ENCODE measurements at regions not wholly inside any gene's neighbourhood (a gene's known extent, or its start where the extent isn't known, plus 50 kb on each side); places are given as distances from the start of the nearest gene placed in this dataset.

GRCh38 chr6:81169166-81169565 lies 583.3 kb downstream of the TENT5A start:
- no peaks in the 10 kb centered on the region for H3K36me3 ChIP-seq
- H3K4me1 ChIP-seq, result peaks cover 3 to 19% (median 8%) of the 10 kb centered on the region in 4 donors
- TF ChIP-seq POLR2A (IDR thresholded peaks at IDR 0.05; ENCODE audit: low read depth), result no peak
- no peak for TF ChIP-seq POLR2AphosphoS5 (IDR thresholded peaks at IDR 0.05)
- TF ChIP-seq, protein P1, sequence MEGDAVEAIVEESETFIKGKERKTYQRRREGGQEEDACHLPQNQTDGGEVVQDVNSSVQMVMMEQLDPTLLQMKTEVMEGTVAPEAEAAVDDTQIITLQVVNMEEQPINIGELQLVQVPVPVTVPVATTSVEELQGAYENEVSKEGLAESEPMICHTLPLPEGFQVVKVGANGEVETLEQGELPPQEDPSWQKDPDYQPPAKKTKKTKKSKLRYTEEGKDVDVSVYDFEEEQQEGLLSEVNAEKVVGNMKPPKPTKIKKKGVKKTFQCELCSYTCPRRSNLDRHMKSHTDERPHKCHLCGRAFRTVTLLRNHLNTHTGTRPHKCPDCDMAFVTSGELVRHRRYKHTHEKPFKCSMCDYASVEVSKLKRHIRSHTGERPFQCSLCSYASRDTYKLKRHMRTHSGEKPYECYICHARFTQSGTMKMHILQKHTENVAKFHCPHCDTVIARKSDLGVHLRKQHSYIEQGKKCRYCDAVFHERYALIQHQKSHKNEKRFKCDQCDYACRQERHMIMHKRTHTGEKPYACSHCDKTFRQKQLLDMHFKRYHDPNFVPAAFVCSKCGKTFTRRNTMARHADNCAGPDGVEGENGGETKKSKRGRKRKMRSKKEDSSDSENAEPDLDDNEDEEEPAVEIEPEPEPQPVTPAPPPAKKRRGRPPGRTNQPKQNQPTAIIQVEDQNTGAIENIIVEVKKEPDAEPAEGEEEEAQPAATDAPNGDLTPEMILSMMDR (IDR thresholded peaks at IDR 0.05), result no peak
- no peak for TF ChIP-seq EP300 (IDR thresholded peaks at IDR 0.05)
- intact Hi-C loops (cut with DNase I), result no loop called here
- no peak overlapping the region for H3K27ac ChIP-seq (replicated peaks in 1 of 4)
- WGBS, result 59% methylated on average over 2 of the region's 2 CpGs
- no peaks in the 10 kb centered on the region for H3K9me3 ChIP-seq
- H3K27me3 ChIP-seq, result no peaks in the 10 kb centered on the region
- H3K4me3 ChIP-seq, result no peak overlapping the region
- DNase-seq (ENCODE audit: extremely low spot score), result no peak

GRCh38 chr6:81166770-81167169 lies 585.7 kb downstream of the TENT5A start:
- no peaks in the 10 kb centered on the region for H3K27me3 ChIP-seq
- no peaks in the 10 kb centered on the region for H3K9me3 ChIP-seq
- no peak overlapping the region for H3K4me3 ChIP-seq
- no peak for DNase-seq (ENCODE audit: extremely low spot score)
- TF ChIP-seq POLR2A (IDR thresholded peaks at IDR 0.05; ENCODE audit: low read depth) (no peak), POLR2AphosphoS5 (IDR thresholded peaks at IDR 0.05) (no peak), EP300 (IDR thresholded peaks at IDR 0.05) (no peak)
- TF ChIP-seq, protein P1 (IDR thresholded peaks at IDR 0.05), result no peak
- intact Hi-C loops (cut with DNase I), result no loop called here
- H3K27ac ChIP-seq (replicated peaks in 1 of 4), result no peak overlapping the region
- H3K4me1 ChIP-seq, result peaks cover 0 to 3% (median 0%) of the 10 kb centered on the region in 4 donors
- H3K36me3 ChIP-seq, result no peaks in the 10 kb centered on the region

GRCh38 chr6:81158956-81159355 lies 593.5 kb downstream of the TENT5A start:
- TF ChIP-seq, protein P1 (IDR thresholded peaks at IDR 0.05), result no peak
- TF ChIP-seq POLR2AphosphoS5 (IDR thresholded peaks at IDR 0.05) (no peak), POLR2A (IDR thresholded peaks at IDR 0.05; ENCODE audit: low read depth) (no peak), EP300 (IDR thresholded peaks at IDR 0.05) (no peak)
- intact Hi-C loops (cut with DNase I), result no loop called here
- Histone ChIP-seq H3K27ac (replicated peaks in 1 of 4) (no peak overlapping the region), H3K36me3 (no peaks in the 10 kb centered on the region), H3K4me3 (no peak overlapping the region), H3K27me3 (no peaks in the 10 kb centered on the region), H3K9me3 (no peaks in the 10 kb centered on the region), H3K4me1 (no peaks in the 10 kb centered on the region)
- WGBS, result 87% methylated on average over 2 of the region's 2 CpGs
- no peak for DNase-seq (ENCODE audit: extremely low spot score)

DNA sequence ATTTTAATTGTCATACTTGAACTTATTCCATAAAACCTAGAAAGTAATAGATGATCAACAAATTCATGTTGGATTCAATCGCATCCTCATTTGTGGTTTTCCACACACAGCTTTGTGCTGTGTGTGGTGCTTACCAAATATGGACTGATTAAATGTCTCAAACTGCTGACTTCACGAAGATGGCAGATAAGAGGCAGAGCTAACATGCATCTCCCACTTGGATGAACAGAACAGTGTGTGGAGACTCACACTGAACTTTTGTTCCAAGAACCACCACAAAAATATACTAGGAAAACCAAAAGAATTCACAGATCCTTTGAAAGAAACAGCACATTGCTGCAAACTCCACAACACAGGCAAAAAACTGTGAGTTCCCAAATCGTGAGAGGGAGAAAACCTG lies 603.7 kb downstream of the TENT5A start:
- no peaks in the 10 kb centered on the region for H3K27me3 ChIP-seq
- no peak overlapping the region for H3K4me3 ChIP-seq
- TF ChIP-seq POLR2A (IDR thresholded peaks at IDR 0.05; ENCODE audit: low read depth), result no peak
- TF ChIP-seq, protein P1 (IDR thresholded peaks at IDR 0.05), result no peak
- H3K9me3 ChIP-seq, result peaks cover 0 to 29% (median 9%) of the 10 kb centered on the region in 4 donors
- 68% methylated on average over 3 of the region's 3 CpGs for WGBS
- DNase-seq (ENCODE audit: extremely low spot score), result no peak
- intact Hi-C loops (cut with DNase I), result no loop called here
- no peak overlapping the region for H3K27ac ChIP-seq (replicated peaks in 1 of 4)
- H3K36me3 ChIP-seq, result no peaks in the 10 kb centered on the region
- H3K4me1 ChIP-seq, result no peaks in the 10 kb centered on the region

DNA sequence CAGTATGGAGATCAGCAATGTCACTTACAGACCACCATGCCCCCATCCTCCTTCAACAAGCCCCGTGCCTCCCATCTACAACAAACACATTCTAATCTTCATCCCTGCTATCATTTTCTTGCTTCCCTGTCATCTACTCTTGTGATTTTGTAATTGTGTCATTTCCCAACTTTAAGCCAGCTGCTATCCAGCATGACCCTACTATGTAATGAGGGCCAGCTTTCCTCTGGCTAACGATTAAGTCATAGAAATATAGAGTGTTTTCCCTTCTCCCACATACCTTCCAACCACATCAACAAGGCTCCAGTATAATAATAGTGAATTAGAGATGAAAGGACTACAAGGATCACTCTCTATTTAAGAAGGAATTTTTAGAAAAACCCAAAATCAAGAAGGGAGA lies 607.0 kb downstream of the TENT5A start:
- Histone ChIP-seq H3K36me3 (no peaks in the 10 kb centered on the region), H3K9me3 (peaks cover 0 to 14% (median 0%) of the 10 kb centered on the region in 4 donors), H3K27me3 (no peaks in the 10 kb centered on the region), H3K27ac (replicated peaks in 1 of 4) (no peak overlapping the region), H3K4me3 (no peak overlapping the region), H3K4me1 (no peaks in the 10 kb centered on the region)
- TF ChIP-seq POLR2A (IDR thresholded peaks at IDR 0.05; ENCODE audit: low read depth), result no peak
- no peak for TF ChIP-seq POLR2AphosphoS5 (IDR thresholded peaks at IDR 0.05)
- no peak for TF ChIP-seq EP300 (IDR thresholded peaks at IDR 0.05)
- TF ChIP-seq, protein P1 (IDR thresholded peaks at IDR 0.05), result no peak
- intact Hi-C loops (cut with DNase I), result no loop called here
- WGBS, result 64% methylated on average over 2 of the region's 2 CpGs
- no peak for DNase-seq (ENCODE audit: extremely low spot score)

Data from esophagus muscularis mucosa (tissue), 4 donors.